IPS-20b (cell line): ENCODE measurements at regions not wholly inside any gene's neighbourhood (a gene's known extent, or its start where the extent isn't known, plus 50 kb on each side); places are given as distances from the start of the nearest gene placed in this dataset.

Experiments used
- H3K27ac ChIP-seq: one replicate; pipeline ENCODE4 v1.5.1; 2013; ENCODE audit warnings: low read length
- H3K27me3 ChIP-seq: 2 replicates; pipeline ENCODE4 v1.6.1; 2013; ENCODE audit warnings: mild to moderate bottlenecking, low read length, inconsistent platforms; ENCODE audit not compliant: insufficient read depth
- H3K36me3 ChIP-seq: 2 replicates; pipeline ENCODE4 v1.6.1; 2013; ENCODE audit warnings: low read depth, mild to moderate bottlenecking, inconsistent platforms, low read length, moderate library complexity; ENCODE audit not compliant: insufficient read depth
- H3K4me1 ChIP-seq: 2 replicates; pipeline ENCODE4 v1.6.1; 2013; ENCODE audit warnings: mild to moderate bottlenecking, control low read depth, inconsistent platforms, low read length, moderate library complexity; ENCODE audit not compliant: insufficient read depth
- H3K4me3 ChIP-seq: 2 replicates; pipeline ENCODE4 v1.5.1; 2013; ENCODE audit warnings: mild to moderate bottlenecking, low read length, inconsistent platforms
- H3K9ac ChIP-seq: 2 replicates; pipeline ENCODE4 v1.6.1; 2013; ENCODE audit warnings: low read depth, mild to moderate bottlenecking, inconsistent platforms, low read length, moderate library complexity
- H3K9me3 ChIP-seq: 2 replicates; pipeline ENCODE4 v1.6.1; 2013; ENCODE audit warnings: mild to moderate bottlenecking, low read depth, low read length, inconsistent platforms; ENCODE audit not compliant: insufficient read depth

GRCh38 chr10:18735711-18736110, 76.5 kb downstream of the ARL5B start:
- Histone ChIP-seq H3K27ac (no peak overlapping the region), H3K9ac (no peak overlapping the region), H3K36me3 (no peaks in the 10 kb centered on the region), H3K4me1 (no peaks in the 10 kb centered on the region), H3K9me3 (no peaks in the 10 kb centered on the region), H3K4me3 (no peak overlapping the region), H3K27me3 (no peaks in the 10 kb centered on the region)

GRCh38 chr10:18737236-18737635, 78.0 kb downstream of the ARL5B start:
- Histone ChIP-seq H3K9ac (no peak overlapping the region), H3K27me3 (no peaks in the 10 kb centered on the region), H3K9me3 (peaks cover 10% of the 10 kb centered on the region; the same call in 1 of the 2 replicates), H3K27ac (no peak overlapping the region), H3K4me1 (no peaks in the 10 kb centered on the region), H3K4me3 (no peak overlapping the region), H3K36me3 (no peaks in the 10 kb centered on the region)

- Histone ChIP-seq H3K36me3 (no peaks in the 10 kb centered on the region), H3K9ac (no peak overlapping the region), H3K4me3 (no peak overlapping the region)
Measured at GRCh38 chr10:18737841-18738240, 78.6 kb downstream of the ARL5B start.

GRCh38 chr10:18738835-18739234, 79.6 kb downstream of the ARL5B start:
- no peaks in the 10 kb centered on the region for H3K27me3 ChIP-seq
- H3K4me1 ChIP-seq, result no peaks in the 10 kb centered on the region
- H3K36me3 ChIP-seq, result no peaks in the 10 kb centered on the region
- H3K9ac ChIP-seq, result no peak overlapping the region
- H3K9me3 ChIP-seq, result peaks cover 10% of the 10 kb centered on the region; the same call in 1 of the 2 replicates
- no peak overlapping the region for H3K4me3 ChIP-seq
- no peak overlapping the region for H3K27ac ChIP-seq

More at GRCh38 chr10:18737841-18738240, 78.6 kb downstream of the ARL5B start:
- Histone ChIP-seq H3K4me1 (no peaks in the 10 kb centered on the region), H3K27ac (no peak overlapping the region), H3K27me3 (no peaks in the 10 kb centered on the region), H3K9me3 (peaks cover 10% of the 10 kb centered on the region; the same call in 1 of the 2 replicates)

- H3K4me1 ChIP-seq, result no peaks in the 10 kb centered on the region
- no peaks in the 10 kb centered on the region for H3K36me3 ChIP-seq
- H3K9me3 ChIP-seq, result peaks cover 13% of the 10 kb centered on the region; the same call in 1 of the 2 replicates
- H3K4me3 ChIP-seq, result no peak overlapping the region
- H3K27ac ChIP-seq, result no peak overlapping the region
- no peak overlapping the region for H3K9ac ChIP-seq
- H3K27me3 ChIP-seq, result no peaks in the 10 kb centered on the region
Measured at GRCh38 chr10:18743926-18744325, 84.7 kb downstream of the ARL5B start.

GRCh38 chr10:18753312-18753895, 94.2 kb downstream of the ARL5B start:
- H3K9me3 ChIP-seq, result no peaks in the 10 kb centered on the region
- H3K27me3 ChIP-seq, result no peaks in the 10 kb centered on the region
- H3K4me1 ChIP-seq, result peaks cover 14% of the 10 kb centered on the region; the same call in 1 of the 2 replicates
- H3K36me3 ChIP-seq, result no peaks in the 10 kb centered on the region
- H3K4me3 ChIP-seq, result 0 out of 2 replicates have a peak overlapping the region, but pooled peaks have one; percentile 25
- no peak overlapping the region for H3K27ac ChIP-seq
- H3K9ac ChIP-seq, result peak overlapping the region; percentile 4; the same call in 1 of the 2 replicates

GRCh38 chr10:18759575-18759974, 100.3 kb downstream of the ARL5B start:
- Histone ChIP-seq H3K27me3 (no peaks in the 10 kb centered on the region), H3K36me3 (no peaks in the 10 kb centered on the region), H3K27ac (no peak overlapping the region), H3K9ac (no peak overlapping the region), H3K9me3 (no peaks in the 10 kb centered on the region), H3K4me1 (no peaks in the 10 kb centered on the region), H3K4me3 (no peak overlapping the region)

- H3K9ac ChIP-seq, result no peak overlapping the region
- no peaks in the 10 kb centered on the region for H3K4me1 ChIP-seq
- H3K9me3 ChIP-seq, result no peaks in the 10 kb centered on the region
- no peaks in the 10 kb centered on the region for H3K27me3 ChIP-seq
- H3K4me3 ChIP-seq, result no peak overlapping the region
- H3K27ac ChIP-seq, result no peak overlapping the region
- H3K36me3 ChIP-seq, result no peaks in the 10 kb centered on the region
Measured at GRCh38 chr10:18760836-18761235, 101.6 kb downstream of the ARL5B start.

- no peak overlapping the region for H3K9ac ChIP-seq
- H3K4me3 ChIP-seq, result no peak overlapping the region
- H3K36me3 ChIP-seq, result no peaks in the 10 kb centered on the region
- no peaks in the 10 kb centered on the region for H3K27me3 ChIP-seq
- H3K9me3 ChIP-seq, result no peaks in the 10 kb centered on the region
- H3K27ac ChIP-seq, result no peak overlapping the region
- no peaks in the 10 kb centered on the region for H3K4me1 ChIP-seq
Measured at GRCh38 chr10:18767981-18768380, 108.8 kb downstream of the ARL5B start.

- Histone ChIP-seq H3K27me3 (no peaks in the 10 kb centered on the region), H3K9me3 (no peaks in the 10 kb centered on the region), H3K27ac (no peak overlapping the region), H3K9ac (no peak overlapping the region), H3K4me3 (no peak overlapping the region), H3K4me1 (no peaks in the 10 kb centered on the region), H3K36me3 (no peaks in the 10 kb centered on the region)
Measured at GRCh38 chr10:18773180-18773579, 113.9 kb downstream of the ARL5B start.

GRCh38 chr10:18777258-18777657, 118.0 kb downstream of the ARL5B start:
- no peaks in the 10 kb centered on the region for H3K4me1 ChIP-seq
- H3K36me3 ChIP-seq, result no peaks in the 10 kb centered on the region
- no peak overlapping the region for H3K4me3 ChIP-seq
- no peak overlapping the region for H3K9ac ChIP-seq
- H3K27me3 ChIP-seq, result no peaks in the 10 kb centered on the region
- no peak overlapping the region for H3K27ac ChIP-seq
- no peaks in the 10 kb centered on the region for H3K9me3 ChIP-seq

- H3K36me3 ChIP-seq, result no peaks in the 10 kb centered on the region
- no peak overlapping the region for H3K9ac ChIP-seq
- no peak overlapping the region for H3K27ac ChIP-seq
- no peaks in the 10 kb centered on the region for H3K4me1 ChIP-seq
- no peak overlapping the region for H3K4me3 ChIP-seq
- H3K27me3 ChIP-seq, result no peaks in the 10 kb centered on the region
- peaks cover 11% of the 10 kb centered on the region for H3K9me3 ChIP-seq
Measured at GRCh38 chr10:18786478-18786877, 127.2 kb downstream of the ARL5B start.
